ENCODE measurements at regions not wholly inside any gene's neighbourhood (a gene's known extent, or its start where the extent isn't known, plus 50 kb on each side); places are given as distances from the start of the nearest gene placed in this dataset.
"Not testable (repeated sequence)": the region's sequence is repeated elsewhere in the genome, so short reads cannot be mapped to it uniquely, and the experiment has no call there.

GRCh38 chr12:33041562-33041961 lies 145.0 kb upstream of the PKP2 start:
- Histone ChIP-seq H3K9me3 (peaks cover 26% of the 10 kb centered on the region), H3K4me1 (no peaks in the 10 kb centered on the region), H3K27me3 (replicated peaks; ENCODE audit: control insufficient read depth, insufficient read depth, low read length) (no peaks in the 10 kb centered on the region), H3K4me3 (ENCODE audit: low read depth, low read length) (no peak overlapping the region), H3K36me3 (ENCODE audit: control insufficient read depth, insufficient read depth, low read length) (no peaks in the 10 kb centered on the region)
- BruUV-seq (replicated peaks): no TSS peak
- intact Hi-C loops (cut with micrococcal nuclease; ENCODE audit: unreplicated experiment): no loop called here
- no peak for DNase-seq
- POLR2A ChIA-PET: no interaction called here
- Mint-ChIP-seq H3K27me3 (ENCODE audit: insufficient read depth, unreplicated experiment) (no peaks in the 10 kb centered on the region), H3K4me1 (ENCODE audit: low read depth, unreplicated experiment) (no peaks in the 10 kb centered on the region), H3K4me3 (ENCODE audit: unreplicated experiment) (no peak overlapping the region), H3K36me3 (ENCODE audit: insufficient read depth, unreplicated experiment) (no peaks in the 10 kb centered on the region), H3K9me3 (ENCODE audit: unreplicated experiment) (peaks cover 31% of the 10 kb centered on the region), H3K27ac (ENCODE audit: unreplicated experiment) (no peak overlapping the region)
- CTCF ChIA-PET: no interaction called here
- no peak for TF ChIP-seq CTCF (IDR thresholded peaks at IDR 0.05; ENCODE audit: insufficient read depth in 1 of 2, low read depth in 1 of 2, low read length in 1 of 2, severe bottlenecking in 1 of 2, unreplicated experiment in 1 of 2)

GRCh38 chr12:33033999-33034398 lies 137.4 kb upstream of the PKP2 start:
- H3K27ac Mint-ChIP-seq (ENCODE audit: unreplicated experiment); H3K27me3 ChIP-seq (replicated peaks; ENCODE audit: control insufficient read depth, insufficient read depth, low read length); H3K4me3 Mint-ChIP-seq (ENCODE audit: unreplicated experiment); H3K36me3 Mint-ChIP-seq (ENCODE audit: insufficient read depth, unreplicated experiment); DNase-seq; H3K4me1 ChIP-seq; H3K4me1 Mint-ChIP-seq (ENCODE audit: low read depth, unreplicated experiment); BruUV-seq (replicated peaks); intact Hi-C loops (cut with micrococcal nuclease; ENCODE audit: unreplicated experiment); H3K4me3 ChIP-seq (ENCODE audit: low read depth, low read length); CTCF ChIA-PET; H3K36me3 ChIP-seq (ENCODE audit: control insufficient read depth, insufficient read depth, low read length); H3K27me3 Mint-ChIP-seq (ENCODE audit: insufficient read depth, unreplicated experiment): not testable (repeated sequence)
- peaks cover 53% of the 10 kb centered on the region for H3K9me3 Mint-ChIP-seq (ENCODE audit: unreplicated experiment)
- POLR2A ChIA-PET: interaction anchor here (0.6 kb wide), 1 partner anchor 426 kb away, joined by 4 read pairs; no protein-coding TSS in a partner anchor
- H3K9me3 ChIP-seq: peaks cover 15% of the 10 kb centered on the region

GRCh38 chr12:33026791-33027190 lies 130.2 kb upstream of the PKP2 start:
- intact Hi-C loops (cut with micrococcal nuclease; ENCODE audit: unreplicated experiment): no loop called here
- no peaks in the 10 kb centered on the region for H3K36me3 ChIP-seq (ENCODE audit: control insufficient read depth, insufficient read depth, low read length)
- POLR2A ChIA-PET: no interaction called here
- no TSS peak for BruUV-seq (replicated peaks)
- Mint-ChIP-seq H3K36me3 (ENCODE audit: insufficient read depth, unreplicated experiment) (no peaks in the 10 kb centered on the region), H3K4me1 (ENCODE audit: low read depth, unreplicated experiment) (peaks cover 8% of the 10 kb centered on the region), H3K27me3 (ENCODE audit: insufficient read depth, unreplicated experiment) (no peaks in the 10 kb centered on the region), H3K4me3 (ENCODE audit: unreplicated experiment) (no peak overlapping the region), H3K27ac (ENCODE audit: unreplicated experiment) (peak overlapping the region; percentile 17), H3K9me3 (ENCODE audit: unreplicated experiment) (peaks cover 52% of the 10 kb centered on the region)
- H3K4me3 ChIP-seq (ENCODE audit: low read depth, low read length): no peak overlapping the region
- TF ChIP-seq CTCF (IDR thresholded peaks at IDR 0.05; ENCODE audit: insufficient read depth in 1 of 2, low read depth in 1 of 2, low read length in 1 of 2, severe bottlenecking in 1 of 2, unreplicated experiment in 1 of 2): no peak
- CTCF ChIA-PET: no interaction called here
- H3K4me1 ChIP-seq: no peaks in the 10 kb centered on the region
- no peak for DNase-seq
- no peaks in the 10 kb centered on the region for H3K27me3 ChIP-seq (replicated peaks; ENCODE audit: control insufficient read depth, insufficient read depth, low read length)
- H3K9me3 ChIP-seq: peaks cover 21% of the 10 kb centered on the region

- CTCF ChIA-PET; H3K27me3 ChIP-seq (replicated peaks; ENCODE audit: control insufficient read depth, insufficient read depth, low read length); H3K4me1 Mint-ChIP-seq (ENCODE audit: low read depth, unreplicated experiment); H3K27ac Mint-ChIP-seq (ENCODE audit: unreplicated experiment); intact Hi-C loops (cut with micrococcal nuclease; ENCODE audit: unreplicated experiment); H3K4me3 Mint-ChIP-seq (ENCODE audit: unreplicated experiment); DNase-seq; H3K36me3 Mint-ChIP-seq (ENCODE audit: insufficient read depth, unreplicated experiment); BruUV-seq (replicated peaks); H3K4me1 ChIP-seq; H3K27me3 Mint-ChIP-seq (ENCODE audit: insufficient read depth, unreplicated experiment); H3K36me3 ChIP-seq (ENCODE audit: control insufficient read depth, insufficient read depth, low read length); POLR2A ChIA-PET; H3K4me3 ChIP-seq (ENCODE audit: low read depth, low read length): not testable (repeated sequence)
- peaks cover 38% of the 10 kb centered on the region for H3K9me3 ChIP-seq
- H3K9me3 Mint-ChIP-seq (ENCODE audit: unreplicated experiment): peaks cover 62% of the 10 kb centered on the region
Measured at GRCh38 chr12:33022724-33023123, 126.1 kb upstream of the PKP2 start.

- H3K4me3 Mint-ChIP-seq (ENCODE audit: unreplicated experiment); H3K36me3 Mint-ChIP-seq (ENCODE audit: insufficient read depth, unreplicated experiment); H3K4me3 ChIP-seq (ENCODE audit: low read depth, low read length); H3K36me3 ChIP-seq (ENCODE audit: control insufficient read depth, insufficient read depth, low read length); H3K4me1 Mint-ChIP-seq (ENCODE audit: low read depth, unreplicated experiment); POLR2A ChIA-PET; H3K27ac Mint-ChIP-seq (ENCODE audit: unreplicated experiment); H3K27me3 Mint-ChIP-seq (ENCODE audit: insufficient read depth, unreplicated experiment); DNase-seq; H3K27me3 ChIP-seq (replicated peaks; ENCODE audit: control insufficient read depth, insufficient read depth, low read length); CTCF ChIA-PET; intact Hi-C loops (cut with micrococcal nuclease; ENCODE audit: unreplicated experiment); BruUV-seq (replicated peaks): not testable (repeated sequence)
- H3K9me3 Mint-ChIP-seq (ENCODE audit: unreplicated experiment): peaks cover 61% of the 10 kb centered on the region
- Histone ChIP-seq H3K9me3 (peaks cover 61% of the 10 kb centered on the region), H3K4me1 (peaks cover 12% of the 10 kb centered on the region)
Measured at GRCh38 chr12:33017029-33017428, 120.5 kb upstream of the PKP2 start.
